ENCODE measurements at regions not wholly inside any gene's neighbourhood (a gene's known extent, or its start where the extent isn't known, plus 50 kb on each side); places are given as distances from the start of the nearest gene placed in this dataset.

GRCh38 chr10:89915021-89915420, 213.6 kb downstream of the KIF20B start:
- H3K27ac Mint-ChIP-seq, result no peak overlapping the region
- Histone ChIP-seq H3K27ac (ENCODE audit: low read depth, low read length) (no peak overlapping the region), H3K27me3 (ENCODE audit: insufficient read depth, low read length, poor library complexity, severe bottlenecking) (no peaks in the 10 kb centered on the region), H3K4me3 (ENCODE audit: low read length) (no peak overlapping the region), H3K36me3 (ENCODE audit: insufficient read depth, low read length) (no peaks in the 10 kb centered on the region), H3K4me1 (ENCODE audit: insufficient read depth, low read length) (no peaks in the 10 kb centered on the region), H3K9me3 (ENCODE audit: low read length) (no peaks in the 10 kb centered on the region)
- H3K36me3 Mint-ChIP-seq, result no peaks in the 10 kb centered on the region
- H3K4me1 Mint-ChIP-seq, result no peaks in the 10 kb centered on the region
- H3K9me3 Mint-ChIP-seq, result no peaks in the 10 kb centered on the region
- H3K27me3 Mint-ChIP-seq, result peaks cover 7 to 31% of the 10 kb centered on the region in 2 donors
- no peak overlapping the region for H3K4me3 Mint-ChIP-seq
- DNase-seq, result no peak
- POLR2A ChIA-PET, result no interaction called here
- CTCF ChIA-PET, result no interaction called here

DNA sequence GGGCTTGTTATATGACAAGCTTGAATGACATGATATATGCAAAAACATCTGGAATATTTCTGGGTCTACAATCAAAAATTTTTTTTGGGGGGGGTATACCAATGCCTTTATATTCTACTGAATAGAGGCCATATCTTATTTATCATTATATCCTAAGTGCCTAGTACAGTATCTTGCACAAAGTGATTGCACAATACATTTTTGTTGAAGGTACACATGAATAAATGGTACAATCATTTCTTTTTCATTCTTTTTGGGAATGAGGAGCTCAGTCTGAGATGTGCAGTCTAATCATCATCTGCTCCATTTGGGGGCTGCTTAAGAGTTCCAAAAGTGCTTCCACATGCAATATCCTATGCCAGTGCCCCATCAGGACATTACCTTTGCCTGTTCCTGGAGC, 214.6 kb downstream of the KIF20B start:
- H3K9me3 ChIP-seq (ENCODE audit: low read length), result no peaks in the 10 kb centered on the region
- no peaks in the 10 kb centered on the region for H3K36me3 ChIP-seq (ENCODE audit: insufficient read depth, low read length)
- Mint-ChIP-seq H3K27ac (no peak overlapping the region), H3K36me3 (no peaks in the 10 kb centered on the region), H3K9me3 (no peaks in the 10 kb centered on the region), H3K27me3 (peaks cover 9 to 29% of the 10 kb centered on the region in 2 donors), H3K4me3 (no peak overlapping the region), H3K4me1 (no peaks in the 10 kb centered on the region)
- H3K4me1 ChIP-seq (ENCODE audit: insufficient read depth, low read length), result no peaks in the 10 kb centered on the region
- CTCF ChIA-PET, result no interaction called here
- POLR2A ChIA-PET, result no interaction called here
- no peak for DNase-seq
- H3K27ac ChIP-seq (ENCODE audit: low read depth, low read length), result no peak overlapping the region
- H3K4me3 ChIP-seq (ENCODE audit: low read length), result no peak overlapping the region
- no peaks in the 10 kb centered on the region for H3K27me3 ChIP-seq (ENCODE audit: insufficient read depth, low read length, poor library complexity, severe bottlenecking)

DNA sequence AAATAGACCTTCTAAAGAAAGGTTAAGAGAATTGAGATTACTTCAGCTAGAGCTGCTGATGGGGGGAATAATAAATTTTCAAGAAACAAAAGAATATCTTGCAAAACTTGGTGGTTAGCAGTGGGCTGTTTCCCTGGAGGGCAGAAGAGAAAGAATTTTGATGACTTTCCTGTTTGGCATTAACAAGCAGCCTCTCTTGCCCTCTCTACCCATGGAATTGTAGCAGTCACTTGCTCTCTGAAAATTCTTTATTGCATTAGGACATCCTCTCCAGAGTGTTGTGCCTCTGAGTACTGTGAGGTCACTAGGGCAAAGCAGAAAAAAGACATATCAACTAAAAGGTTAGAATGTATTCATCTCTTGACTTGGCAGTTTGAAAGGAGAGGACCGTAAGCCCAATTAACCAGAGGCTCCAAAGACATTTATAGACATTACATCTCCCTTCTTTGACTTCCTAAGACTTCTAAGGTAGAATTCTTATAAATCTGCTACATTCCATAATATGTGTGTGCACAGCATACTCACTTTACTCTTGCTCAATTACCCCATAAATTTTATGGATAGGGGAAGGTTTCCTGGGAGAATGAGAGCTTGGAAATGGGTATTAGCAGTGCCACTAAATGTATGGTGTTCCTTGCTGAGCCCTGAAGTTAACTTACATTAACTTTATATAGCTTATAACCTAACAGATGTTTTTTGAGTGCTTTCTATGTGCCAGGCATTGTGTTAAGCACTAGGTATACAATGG, 215.3 kb downstream of the KIF20B start:
- Histone ChIP-seq H3K27me3 (ENCODE audit: insufficient read depth, low read length, poor library complexity, severe bottlenecking) (no peaks in the 10 kb centered on the region), H3K27ac (ENCODE audit: low read depth, low read length) (no peak overlapping the region), H3K4me1 (ENCODE audit: insufficient read depth, low read length) (no peaks in the 10 kb centered on the region), H3K36me3 (ENCODE audit: insufficient read depth, low read length) (no peaks in the 10 kb centered on the region), H3K9me3 (ENCODE audit: low read length) (no peaks in the 10 kb centered on the region), H3K4me3 (ENCODE audit: low read length) (no peak overlapping the region)
- no peak for DNase-seq
- POLR2A ChIA-PET, result no interaction called here
- Mint-ChIP-seq H3K9me3 (no peaks in the 10 kb centered on the region), H3K36me3 (no peaks in the 10 kb centered on the region), H3K4me1 (no peaks in the 10 kb centered on the region), H3K4me3 (no peak overlapping the region), H3K27me3 (peaks cover 6 to 26% of the 10 kb centered on the region in 2 donors), H3K27ac (no peak overlapping the region)
- CTCF ChIA-PET, result no interaction called here

- no peak for DNase-seq
- Mint-ChIP-seq H3K9me3 (no peaks in the 10 kb centered on the region), H3K36me3 (no peaks in the 10 kb centered on the region), H3K4me3 (no peak overlapping the region), H3K27ac (no peak overlapping the region), H3K27me3 (peaks cover 2 to 21% of the 10 kb centered on the region in 2 donors), H3K4me1 (no peaks in the 10 kb centered on the region)
- Histone ChIP-seq H3K27ac (ENCODE audit: low read depth, low read length) (no peak overlapping the region), H3K36me3 (ENCODE audit: insufficient read depth, low read length) (no peaks in the 10 kb centered on the region), H3K27me3 (ENCODE audit: insufficient read depth, low read length, poor library complexity, severe bottlenecking) (no peaks in the 10 kb centered on the region), H3K4me1 (ENCODE audit: insufficient read depth, low read length) (no peaks in the 10 kb centered on the region), H3K9me3 (ENCODE audit: low read length) (no peaks in the 10 kb centered on the region), H3K4me3 (ENCODE audit: low read length) (no peak overlapping the region)
- POLR2A ChIA-PET, result no interaction called here
- CTCF ChIA-PET, result no interaction called here
These were observed 220.0 kb downstream of the KIF20B start for GRCh38 chr10:89921403-89921802.

- Histone ChIP-seq H3K4me3 (ENCODE audit: low read length) (no peak overlapping the region), H3K27ac (ENCODE audit: low read depth, low read length) (no peak overlapping the region), H3K4me1 (ENCODE audit: insufficient read depth, low read length) (no peaks in the 10 kb centered on the region), H3K27me3 (ENCODE audit: insufficient read depth, low read length, poor library complexity, severe bottlenecking) (no peaks in the 10 kb centered on the region), H3K9me3 (ENCODE audit: low read length) (no peaks in the 10 kb centered on the region), H3K36me3 (ENCODE audit: insufficient read depth, low read length) (no peaks in the 10 kb centered on the region)
- POLR2A ChIA-PET, result no interaction called here
- no peaks in the 10 kb centered on the region for H3K36me3 Mint-ChIP-seq
- no peaks in the 10 kb centered on the region for H3K4me1 Mint-ChIP-seq
- DNase-seq, result no peak
- CTCF ChIA-PET, result no interaction called here
- H3K9me3 Mint-ChIP-seq, result no peaks in the 10 kb centered on the region
- H3K27me3 Mint-ChIP-seq, result peaks cover 4 to 18% of the 10 kb centered on the region in 2 donors
- H3K4me3 Mint-ChIP-seq, result no peak overlapping the region
- no peak overlapping the region for H3K27ac Mint-ChIP-seq
These were observed 222.3 kb downstream of the KIF20B start for GRCh38 chr10:89923661-89924060.

DNA sequence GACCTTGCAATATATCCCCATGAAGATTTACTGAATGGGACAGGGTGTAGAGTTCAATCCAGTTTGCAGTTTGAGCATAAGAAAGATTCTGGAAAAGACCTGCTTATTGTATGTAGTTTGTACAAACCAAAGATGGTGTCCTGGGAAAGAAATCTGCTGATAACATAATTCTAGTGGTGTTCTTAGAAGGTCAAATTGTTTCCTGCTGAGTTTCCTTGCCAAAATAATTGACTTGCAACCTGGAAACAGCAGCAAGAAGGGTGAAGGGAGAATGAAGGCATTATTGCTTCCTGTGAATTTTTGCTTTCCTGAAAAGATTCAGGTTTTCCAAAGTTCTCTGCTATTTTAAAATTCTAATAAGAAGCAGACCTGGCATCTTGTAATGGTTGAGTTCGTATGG, 222.9 kb downstream of the KIF20B start:
- Histone ChIP-seq H3K27me3 (ENCODE audit: insufficient read depth, low read length, poor library complexity, severe bottlenecking) (no peaks in the 10 kb centered on the region), H3K27ac (ENCODE audit: low read depth, low read length) (no peak overlapping the region), H3K36me3 (ENCODE audit: insufficient read depth, low read length) (no peaks in the 10 kb centered on the region), H3K9me3 (ENCODE audit: low read length) (no peaks in the 10 kb centered on the region), H3K4me1 (ENCODE audit: insufficient read depth, low read length) (no peaks in the 10 kb centered on the region), H3K4me3 (ENCODE audit: low read length) (no peak overlapping the region)
- Mint-ChIP-seq H3K9me3 (no peaks in the 10 kb centered on the region), H3K4me1 (no peaks in the 10 kb centered on the region), H3K4me3 (no peak overlapping the region), H3K27ac (no peak overlapping the region), H3K27me3 (peaks cover 6 to 22% of the 10 kb centered on the region in 2 donors), H3K36me3 (no peaks in the 10 kb centered on the region)
- CTCF ChIA-PET, result no interaction called here
- POLR2A ChIA-PET, result no interaction called here
- DNase-seq, result no peak

GRCh38 chr10:89926736-89927135, 225.3 kb downstream of the KIF20B start:
- DNase-seq, result no peak
- no peaks in the 10 kb centered on the region for H3K36me3 Mint-ChIP-seq
- H3K4me3 ChIP-seq (ENCODE audit: low read length), result no peak overlapping the region
- H3K27me3 Mint-ChIP-seq, result peaks cover 4 to 28% of the 10 kb centered on the region in 2 donors
- CTCF ChIA-PET, result no interaction called here
- H3K4me1 ChIP-seq (ENCODE audit: insufficient read depth, low read length), result no peaks in the 10 kb centered on the region
- no peak overlapping the region for H3K27ac ChIP-seq (ENCODE audit: low read depth, low read length)
- POLR2A ChIA-PET, result no interaction called here
- no peaks in the 10 kb centered on the region for H3K9me3 ChIP-seq (ENCODE audit: low read length)
- H3K27ac Mint-ChIP-seq, result no peak overlapping the region
- H3K9me3 Mint-ChIP-seq, result peaks cover 0 to 7% (median 0%) of the 10 kb centered on the region in 5 donors
- H3K27me3 ChIP-seq (ENCODE audit: insufficient read depth, low read length, poor library complexity, severe bottlenecking), result no peaks in the 10 kb centered on the region
- H3K4me1 Mint-ChIP-seq, result no peaks in the 10 kb centered on the region
- no peak overlapping the region for H3K4me3 Mint-ChIP-seq
- no peaks in the 10 kb centered on the region for H3K36me3 ChIP-seq (ENCODE audit: insufficient read depth, low read length)

DNA sequence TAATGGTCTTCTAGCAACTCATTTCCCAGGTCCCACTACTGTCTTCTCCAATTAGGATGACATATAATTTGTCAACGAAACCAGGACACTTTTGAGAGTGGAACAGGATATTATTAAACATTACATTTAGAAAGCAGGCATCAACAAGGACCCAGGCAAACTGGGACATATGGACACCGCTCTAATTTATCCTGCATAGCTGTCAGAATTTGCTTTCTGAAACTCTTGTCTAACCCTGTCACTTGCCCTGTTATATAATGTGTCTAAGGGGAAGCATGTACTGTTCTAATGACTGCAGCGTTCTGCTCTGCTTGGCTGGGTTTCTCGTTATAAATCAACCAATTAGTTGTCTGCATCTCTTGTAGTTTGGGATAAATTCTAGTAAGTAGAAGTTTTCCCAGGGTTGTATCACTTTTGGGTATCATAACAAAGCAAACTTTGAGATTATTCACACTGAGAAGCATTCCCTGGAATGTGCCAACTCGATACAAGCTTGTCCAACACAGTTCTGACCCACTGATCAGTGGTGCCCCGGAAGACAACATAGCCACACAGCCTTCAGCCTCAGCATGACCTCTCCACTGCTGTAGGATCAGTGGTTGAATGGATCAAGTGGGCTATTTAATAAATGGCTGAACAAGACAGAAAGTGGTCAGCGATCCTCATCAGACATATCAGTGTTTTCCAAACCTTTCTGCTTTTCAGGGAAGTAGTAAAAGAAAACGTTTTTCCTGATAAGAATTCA, 228.1 kb downstream of the KIF20B start:
- POLR2A ChIA-PET, result no interaction called here
- Histone ChIP-seq H3K27ac (ENCODE audit: low read depth, low read length) (no peak overlapping the region), H3K4me1 (ENCODE audit: insufficient read depth, low read length) (no peaks in the 10 kb centered on the region), H3K36me3 (ENCODE audit: insufficient read depth, low read length) (no peaks in the 10 kb centered on the region), H3K9me3 (ENCODE audit: low read length) (no peaks in the 10 kb centered on the region), H3K27me3 (ENCODE audit: insufficient read depth, low read length, poor library complexity, severe bottlenecking) (no peaks in the 10 kb centered on the region), H3K4me3 (ENCODE audit: low read length) (no peak overlapping the region)
- no peak overlapping the region for H3K4me3 Mint-ChIP-seq
- H3K27me3 Mint-ChIP-seq, result peaks cover 6 to 28% of the 10 kb centered on the region in 2 donors
- no peak for DNase-seq
- H3K9me3 Mint-ChIP-seq, result peaks cover 0 to 9% (median 0%) of the 10 kb centered on the region in 5 donors
- no peak overlapping the region for H3K27ac Mint-ChIP-seq
- H3K36me3 Mint-ChIP-seq, result no peaks in the 10 kb centered on the region
- CTCF ChIA-PET, result no interaction called here
- H3K4me1 Mint-ChIP-seq, result no peaks in the 10 kb centered on the region
